GM18858 (cell line): ENCODE measurements at regions not wholly inside any gene's neighbourhood (a gene's known extent, or its start where the extent isn't known, plus 50 kb on each side); places are given as distances from the start of the nearest gene placed in this dataset.

Experiments used
- ATAC-seq: cut with Tn5 transposase; IDR thresholded peaks from one replicate; pipeline ENCODE4 v1.9.1; 2021; ENCODE audit not compliant: unreplicated experiment

DNA sequence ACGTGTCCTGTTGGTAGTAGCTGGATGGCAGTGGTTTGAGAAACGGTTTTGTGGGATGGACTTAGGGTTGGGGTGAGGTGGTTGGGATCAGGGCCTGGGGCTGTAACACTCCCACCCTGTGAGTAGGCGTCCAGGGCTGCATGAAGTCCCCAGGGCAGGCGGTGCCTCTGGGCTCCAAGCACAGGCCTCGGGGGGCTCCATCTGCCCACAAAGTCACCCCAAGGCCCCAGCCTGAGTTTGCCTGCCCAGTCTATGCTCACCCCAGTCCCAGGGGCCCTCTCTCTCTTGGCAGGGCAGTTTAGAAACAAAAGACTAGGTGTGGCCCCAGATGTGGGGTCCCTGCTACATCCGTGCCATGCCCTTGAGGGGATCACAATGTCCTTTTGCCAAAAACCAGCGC, 86.9 kb upstream of the PRR23E start:
- ATAC-seq, result no peak

DNA sequence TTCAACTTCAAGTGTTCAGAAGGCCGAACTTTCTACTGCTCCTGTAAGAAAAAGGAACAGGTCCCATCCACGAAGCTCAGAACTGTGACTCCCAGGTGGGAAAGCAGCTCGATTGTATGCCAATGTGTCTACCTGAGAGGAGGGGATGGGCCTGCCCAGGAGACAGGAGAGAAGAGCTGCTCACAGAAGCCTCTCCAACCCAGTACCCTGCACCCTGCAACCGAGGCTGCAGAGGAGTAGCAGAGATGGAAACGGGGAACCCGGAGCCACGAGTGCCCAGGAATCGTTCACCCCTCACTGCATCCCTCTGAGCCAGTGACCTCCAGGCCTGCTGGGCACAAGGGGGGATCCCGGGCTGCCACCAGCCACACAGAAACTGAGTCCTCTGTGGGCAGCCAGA, 86.5 kb upstream of the PRR23E start:
- no peak for ATAC-seq

DNA sequence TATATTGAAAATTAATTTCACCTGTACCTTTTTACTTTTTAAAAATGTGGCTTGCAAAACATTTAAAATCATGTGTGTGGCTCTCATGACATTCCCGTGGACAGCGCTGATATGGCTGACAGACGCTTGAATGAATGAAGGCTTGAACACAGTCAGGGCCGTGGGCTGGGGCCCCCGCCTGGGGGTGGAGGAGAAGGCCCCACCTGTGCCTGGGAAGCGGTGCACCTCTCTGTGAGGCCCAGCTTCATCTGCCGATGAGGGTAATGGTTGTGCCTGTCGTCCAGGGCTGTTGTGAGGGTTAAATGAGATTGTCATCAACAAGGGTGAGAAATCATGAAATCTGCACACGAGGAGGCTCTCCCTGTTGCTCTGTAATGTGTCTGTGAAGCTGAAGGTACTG, 85.9 kb upstream of the PRR23E start:
- ATAC-seq, result no peak

DNA sequence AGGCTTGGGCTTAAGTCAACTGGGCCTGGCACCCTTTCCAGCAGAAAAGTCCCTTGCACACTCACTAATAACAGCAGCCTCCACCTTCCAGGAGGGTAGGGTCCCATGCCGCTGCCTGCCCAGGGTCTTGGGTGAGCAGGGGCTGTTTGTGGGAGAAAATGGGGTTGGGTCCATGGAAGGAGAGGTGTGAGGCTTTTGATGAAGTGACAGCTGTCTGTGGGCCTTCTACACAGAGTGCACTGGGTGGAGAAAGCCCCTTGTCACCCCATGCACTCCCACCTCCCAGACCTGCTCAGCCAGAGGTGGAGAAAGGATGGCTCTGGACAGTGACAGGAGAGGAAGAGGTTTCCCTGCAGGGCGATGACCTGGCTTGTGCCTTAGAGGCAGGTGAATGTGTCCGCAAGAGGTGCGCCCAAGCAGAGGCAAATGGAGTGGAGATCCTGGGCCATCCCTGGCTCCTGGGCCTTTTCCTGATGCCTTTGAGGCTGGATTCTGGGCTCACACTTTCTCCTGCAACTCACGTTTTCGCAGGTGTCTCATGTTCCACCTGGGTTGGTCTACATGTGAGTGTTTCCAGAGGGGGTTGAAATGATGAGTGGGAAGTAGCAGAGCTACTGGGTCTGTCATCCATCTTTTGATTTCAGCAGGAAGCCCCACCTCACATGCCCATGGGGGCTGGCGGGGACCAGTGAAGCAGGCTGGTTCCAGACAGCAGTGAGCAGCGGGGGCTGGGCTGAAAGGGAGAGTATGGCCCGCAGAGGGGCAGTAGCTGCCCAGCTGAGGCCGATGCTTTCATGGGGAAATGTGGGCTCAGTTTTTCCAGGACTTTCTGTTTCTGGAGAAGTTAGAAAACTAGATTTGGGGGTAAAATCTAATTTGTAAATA, 85.2 kb upstream of the PRR23E start:
- no peak for ATAC-seq

DNA sequence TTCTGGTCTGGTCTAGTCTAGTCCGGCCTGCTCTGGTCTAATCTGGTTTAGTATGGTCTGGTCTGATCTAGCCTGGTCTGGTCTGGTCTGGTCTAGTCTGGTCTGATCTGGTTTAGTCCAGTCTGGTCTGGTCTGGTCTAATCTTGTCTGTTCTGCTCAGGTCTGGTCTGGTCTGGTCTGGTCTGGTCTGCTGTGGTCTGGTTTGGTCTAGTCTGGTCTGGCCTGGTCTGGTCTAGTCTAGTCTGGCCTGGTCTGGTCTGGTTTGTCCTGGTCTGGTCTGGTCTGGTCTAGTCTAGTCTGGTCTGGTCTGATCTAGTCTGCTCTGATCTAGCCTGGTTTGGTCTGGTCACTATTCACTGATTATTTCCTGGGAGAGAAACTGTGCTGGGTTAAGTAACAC, 84.1 kb upstream of the PRR23E start:
- ATAC-seq, result no peak

DNA sequence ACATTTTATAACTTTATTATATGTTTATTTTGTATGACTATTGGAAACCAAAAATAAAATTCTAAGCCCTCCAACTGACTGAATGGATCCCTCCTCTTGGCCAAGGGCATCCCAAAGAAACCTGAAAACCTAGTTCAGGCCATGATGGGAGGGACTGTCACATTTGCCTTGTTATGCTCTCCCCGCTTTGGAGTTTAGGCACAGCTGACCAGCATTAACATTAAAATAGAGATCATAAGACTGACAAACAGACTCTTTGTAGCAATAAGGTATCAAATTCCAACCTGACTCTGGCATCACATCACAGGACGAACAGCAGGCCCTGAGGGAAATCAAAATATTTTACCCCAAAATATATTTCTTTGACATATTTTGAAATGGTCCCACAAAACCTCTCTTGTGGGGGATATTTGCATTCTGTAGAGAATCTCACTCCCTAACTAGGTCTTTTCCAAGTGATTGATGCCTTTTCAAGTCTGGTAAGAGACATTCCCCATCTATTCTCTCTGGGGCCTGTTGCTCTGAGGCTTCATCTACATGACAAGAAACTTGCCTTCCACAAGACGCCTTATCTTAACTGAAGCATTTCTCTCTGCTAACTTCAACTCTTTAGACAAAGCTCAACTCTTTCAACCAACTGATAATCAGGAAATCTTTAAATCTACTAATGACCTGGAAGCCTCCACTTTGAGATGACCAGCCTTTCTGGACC, 81.8 kb upstream of the PRR23E start:
- no peak for ATAC-seq

DNA sequence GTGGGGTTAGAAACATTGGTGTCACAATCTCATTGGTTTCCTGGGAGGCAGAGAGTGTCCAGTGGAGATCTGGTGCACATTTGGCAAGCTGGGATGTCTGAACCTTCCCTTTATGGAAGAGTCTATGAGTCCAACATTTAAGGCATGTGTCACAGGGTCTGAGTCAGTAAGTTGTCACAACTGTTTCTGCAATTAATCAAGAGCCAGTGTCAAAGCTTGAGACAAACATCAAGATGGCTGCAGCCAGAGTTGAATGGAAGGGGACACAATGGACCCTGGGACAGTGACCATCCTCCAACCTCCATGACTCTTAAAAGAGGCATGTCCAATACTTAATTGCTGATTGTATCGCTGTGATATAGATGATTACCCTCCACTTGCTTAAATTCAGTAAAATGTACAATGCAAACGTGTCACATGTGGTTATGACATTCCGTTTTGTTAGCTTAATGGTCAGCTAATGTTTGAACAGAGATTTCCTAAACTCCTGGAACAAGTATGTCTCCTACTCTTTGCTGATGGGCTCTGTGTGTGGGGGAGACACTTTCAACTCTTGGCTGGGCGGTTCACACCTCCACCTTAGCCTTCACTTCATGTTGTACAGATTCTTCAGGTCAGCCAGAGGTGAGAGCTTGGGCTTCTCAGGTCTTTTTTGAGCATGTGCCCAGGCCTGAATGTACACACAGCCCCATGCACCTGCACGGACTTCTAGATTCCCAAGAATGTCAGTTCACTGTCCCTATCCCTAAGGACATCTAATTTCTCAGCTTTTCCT, 79.9 kb upstream of the PRR23E start:
- ATAC-seq, result no peak

DNA sequence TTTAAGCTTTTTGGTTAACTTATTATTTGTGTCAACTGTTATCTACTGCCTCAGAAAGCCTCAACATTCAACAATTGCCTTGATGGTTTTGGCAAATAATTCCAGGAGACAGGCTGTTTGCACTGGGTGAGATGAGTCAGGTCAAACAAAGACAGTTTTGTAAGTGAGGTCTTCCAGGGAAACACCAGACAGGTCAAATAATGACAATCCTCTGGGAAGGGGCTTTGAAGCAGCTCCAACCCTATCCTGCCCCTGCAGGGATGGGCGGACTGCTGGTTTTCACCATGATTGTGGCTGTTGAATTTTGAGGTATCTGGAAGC, 79.4 kb upstream of the PRR23E start:
- ATAC-seq, result no peak

DNA sequence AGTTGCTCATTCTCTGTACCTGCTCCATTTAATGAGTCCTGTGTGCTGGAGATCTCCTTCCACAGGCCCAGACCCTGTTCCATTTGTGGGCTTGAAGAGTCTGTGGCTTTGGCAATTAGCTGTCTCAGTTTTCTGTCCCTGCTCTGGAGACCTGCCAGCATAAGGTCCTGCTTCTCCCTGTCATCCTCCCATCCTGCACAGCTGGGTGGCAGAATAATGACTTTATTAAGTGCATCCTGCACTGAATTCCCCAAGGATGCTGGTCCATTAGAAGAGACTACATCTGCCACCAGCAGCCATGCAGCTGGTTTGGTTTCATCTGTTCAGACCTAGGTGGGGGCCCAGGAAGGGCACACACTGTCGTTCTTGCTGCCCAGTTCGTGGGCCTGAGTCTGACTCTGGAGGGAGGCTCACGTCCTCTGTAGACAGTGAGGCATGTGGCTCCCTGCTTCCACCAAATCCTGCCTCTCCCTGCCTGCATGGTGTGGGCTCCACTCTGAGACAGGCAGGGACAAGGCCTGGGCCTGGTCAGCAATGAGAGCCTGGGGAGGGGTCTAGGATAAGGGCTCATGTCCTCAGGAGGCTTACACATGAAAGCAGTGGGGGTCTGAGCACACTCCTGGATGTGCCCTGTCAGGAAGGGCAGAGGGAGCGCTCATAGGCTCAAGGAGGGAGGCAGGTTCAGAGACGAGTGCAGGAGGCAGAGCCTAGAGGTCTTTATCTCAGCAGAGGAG, 78.4 kb upstream of the PRR23E start:
- ATAC-seq, result no peak

DNA sequence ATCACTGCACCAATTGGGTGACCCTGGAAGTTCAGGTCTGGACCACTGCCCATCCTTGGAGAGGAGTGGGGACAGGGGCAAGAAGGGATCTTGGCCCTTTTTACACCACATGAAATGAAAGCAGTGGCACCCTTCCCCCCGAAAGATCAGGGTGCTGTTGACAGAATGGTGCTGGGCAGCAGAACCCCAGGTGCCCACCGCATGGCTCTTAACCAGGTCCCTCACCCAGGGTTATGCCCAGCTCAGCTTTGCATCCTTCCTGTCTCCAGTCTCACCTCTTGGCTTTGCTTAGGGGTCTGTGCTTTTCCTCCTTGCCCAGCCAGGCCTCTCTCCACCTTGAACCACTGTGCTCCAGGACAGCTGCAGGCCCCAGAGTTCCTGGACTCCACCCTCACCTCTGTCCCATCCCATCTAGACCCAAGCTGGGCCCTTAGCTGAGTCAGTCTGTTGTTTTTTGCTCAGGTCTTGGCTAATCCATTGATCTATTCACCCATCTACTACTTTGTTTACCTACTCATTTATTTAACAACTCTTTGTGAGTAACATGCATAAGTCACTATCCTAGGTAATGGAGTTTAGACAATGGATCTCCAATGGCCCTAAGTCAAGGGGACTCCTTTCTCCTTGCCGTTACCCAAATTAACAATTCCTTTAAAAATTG, 77.1 kb upstream of the PRR23E start:
- ATAC-seq, result no peak

DNA sequence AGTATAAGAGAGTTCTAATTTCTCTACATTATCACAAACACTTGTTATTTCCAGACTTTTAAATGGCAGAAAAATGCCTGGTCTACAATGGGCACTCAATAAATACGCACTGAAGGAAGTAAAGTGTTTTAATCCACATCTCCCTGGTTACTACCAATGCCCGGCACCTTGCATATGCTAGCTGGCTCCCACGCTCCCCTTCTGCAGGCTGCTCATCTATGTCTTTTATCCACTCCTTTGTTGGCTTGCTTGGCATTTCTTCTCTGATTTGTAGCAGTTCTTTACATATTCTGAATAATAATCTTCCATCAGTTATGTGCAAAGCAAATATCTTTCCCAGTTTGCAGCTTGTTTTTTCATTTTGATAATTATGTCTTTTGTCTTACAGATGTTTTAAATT, 74.6 kb upstream of the PRR23E start:
- no peak for ATAC-seq

DNA sequence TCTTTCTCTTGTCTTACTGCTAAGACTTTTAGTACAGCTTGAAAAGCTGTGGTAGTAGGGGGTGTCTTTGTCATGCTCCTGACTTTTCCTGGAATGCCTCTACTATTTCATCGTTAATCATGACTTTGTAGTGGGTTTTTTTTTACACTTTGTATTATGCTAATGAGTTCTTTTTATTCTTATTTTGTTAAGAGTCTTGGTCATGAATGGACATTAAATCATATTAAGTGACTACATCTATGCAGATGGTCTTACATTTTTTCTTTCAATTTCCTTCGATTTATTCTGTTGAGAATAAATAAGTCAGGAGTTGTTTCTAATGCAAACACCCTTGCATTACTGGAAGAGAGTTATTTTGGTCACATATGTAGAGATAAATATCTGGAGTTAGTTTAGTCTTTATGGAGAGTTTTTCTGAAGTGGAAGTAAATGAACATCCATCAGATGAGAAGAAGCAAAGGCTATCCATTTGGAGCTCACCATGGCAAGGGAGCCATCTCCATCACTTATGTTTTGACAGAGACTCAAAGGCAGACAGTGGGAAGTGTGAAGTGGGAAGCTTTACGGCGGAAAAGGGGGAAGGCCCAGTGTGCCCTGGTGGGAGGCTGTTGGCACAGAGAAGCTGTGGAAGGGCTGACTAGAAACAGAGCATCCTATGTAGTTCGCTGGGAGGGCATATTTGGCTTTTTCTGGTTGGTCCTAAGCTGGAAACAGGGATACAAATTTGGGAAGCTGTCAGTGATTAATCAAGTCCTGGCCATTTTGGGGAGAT, 73.1 kb upstream of the PRR23E start:
- ATAC-seq, result no peak

DNA sequence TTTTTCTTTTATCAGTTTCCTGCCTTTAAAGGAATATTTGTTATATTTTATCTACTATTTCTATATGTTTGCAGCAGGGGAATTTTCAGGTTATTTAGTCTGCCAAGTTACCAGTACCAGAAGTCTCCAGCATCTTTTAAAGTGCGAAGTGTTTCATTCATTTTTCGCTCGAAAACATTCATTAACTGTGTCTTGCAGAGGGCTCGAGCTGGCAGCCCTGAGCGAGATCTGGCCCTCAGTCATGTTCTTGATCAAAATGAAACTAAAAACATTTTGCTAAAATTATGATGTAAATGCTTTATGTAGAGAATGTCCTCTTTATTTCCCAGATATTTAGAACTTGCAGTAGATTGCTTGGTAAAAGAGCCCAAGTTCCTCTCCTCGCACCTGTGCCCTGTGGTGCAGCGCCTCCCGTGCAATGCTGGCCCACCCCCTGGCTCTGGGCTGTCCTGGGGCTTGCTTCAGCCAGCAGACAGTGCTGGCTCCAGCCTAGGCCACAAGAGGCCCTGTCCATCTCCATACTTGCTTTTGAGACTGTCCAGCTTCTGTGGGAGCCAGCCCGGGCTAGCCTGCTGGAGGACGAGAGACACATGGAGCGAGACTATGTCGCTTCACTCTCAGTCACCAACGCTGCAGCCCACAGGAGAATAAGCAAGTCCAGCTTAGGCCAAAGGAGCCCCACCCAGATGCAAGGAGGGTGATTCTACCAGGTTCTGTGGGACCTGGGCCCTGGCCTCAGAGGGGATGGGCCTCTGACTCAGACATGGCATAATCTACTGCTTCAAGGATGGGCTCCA, 71.9 kb upstream of the PRR23E start:
- no peak for ATAC-seq

DNA sequence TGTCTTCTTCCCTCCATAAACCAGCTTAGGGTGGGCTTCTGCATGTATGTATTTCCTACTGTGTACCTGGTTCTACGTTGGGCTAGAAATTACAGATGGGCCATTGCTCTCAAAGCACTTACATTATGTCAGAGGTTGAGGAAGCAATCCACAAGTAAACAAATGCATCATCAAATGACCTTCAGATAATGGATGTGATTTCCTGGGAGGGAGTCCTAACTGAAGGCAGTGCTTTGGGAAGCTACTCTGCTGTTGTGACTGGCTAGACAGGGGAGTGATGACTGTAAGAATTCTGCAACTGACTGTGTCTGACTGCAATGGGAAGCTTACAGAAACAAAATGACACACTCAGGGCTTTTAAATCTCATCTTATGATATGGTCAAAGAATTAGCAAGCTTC, 71.0 kb upstream of the PRR23E start:
- ATAC-seq, result no peak

DNA sequence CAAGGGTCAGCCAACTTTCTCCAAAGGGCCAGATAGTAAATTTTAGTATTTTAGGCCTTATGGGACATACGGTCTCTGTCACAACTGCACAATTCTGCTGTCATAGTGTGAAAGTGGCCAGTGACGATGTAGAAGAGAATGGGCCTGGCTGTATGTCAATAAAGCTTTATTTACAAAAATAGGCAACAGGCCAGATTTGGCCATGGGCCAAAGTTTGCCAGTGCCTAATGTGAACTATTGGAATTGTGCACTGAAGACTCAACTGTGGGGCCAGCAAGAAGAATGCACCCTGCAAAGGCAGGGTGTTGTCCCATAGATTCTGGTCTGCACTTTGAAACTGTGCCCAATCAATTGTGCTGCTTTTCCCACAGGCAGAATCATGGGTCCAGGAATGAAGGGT, 69.4 kb upstream of the PRR23E start:
- no peak for ATAC-seq

DNA sequence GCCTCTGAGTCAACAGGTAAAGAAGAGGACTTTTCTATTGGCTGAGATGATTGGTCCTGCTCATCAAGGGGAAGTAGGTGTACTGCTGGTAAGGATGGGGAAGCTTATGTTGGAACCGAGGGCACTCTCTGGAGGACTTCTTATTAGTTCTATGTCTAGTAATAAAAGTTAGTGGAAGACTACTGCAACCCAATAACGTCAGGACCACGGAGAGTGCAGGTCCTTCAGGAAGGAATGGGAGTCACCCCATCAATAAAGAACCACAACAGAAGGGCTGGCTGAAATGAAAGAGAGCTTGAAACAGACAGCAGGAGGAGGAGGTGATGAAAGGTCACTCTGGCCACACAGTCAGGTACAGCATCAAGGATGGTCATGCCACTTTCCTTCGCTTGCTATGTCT, 68.8 kb upstream of the PRR23E start:
- no peak for ATAC-seq

DNA sequence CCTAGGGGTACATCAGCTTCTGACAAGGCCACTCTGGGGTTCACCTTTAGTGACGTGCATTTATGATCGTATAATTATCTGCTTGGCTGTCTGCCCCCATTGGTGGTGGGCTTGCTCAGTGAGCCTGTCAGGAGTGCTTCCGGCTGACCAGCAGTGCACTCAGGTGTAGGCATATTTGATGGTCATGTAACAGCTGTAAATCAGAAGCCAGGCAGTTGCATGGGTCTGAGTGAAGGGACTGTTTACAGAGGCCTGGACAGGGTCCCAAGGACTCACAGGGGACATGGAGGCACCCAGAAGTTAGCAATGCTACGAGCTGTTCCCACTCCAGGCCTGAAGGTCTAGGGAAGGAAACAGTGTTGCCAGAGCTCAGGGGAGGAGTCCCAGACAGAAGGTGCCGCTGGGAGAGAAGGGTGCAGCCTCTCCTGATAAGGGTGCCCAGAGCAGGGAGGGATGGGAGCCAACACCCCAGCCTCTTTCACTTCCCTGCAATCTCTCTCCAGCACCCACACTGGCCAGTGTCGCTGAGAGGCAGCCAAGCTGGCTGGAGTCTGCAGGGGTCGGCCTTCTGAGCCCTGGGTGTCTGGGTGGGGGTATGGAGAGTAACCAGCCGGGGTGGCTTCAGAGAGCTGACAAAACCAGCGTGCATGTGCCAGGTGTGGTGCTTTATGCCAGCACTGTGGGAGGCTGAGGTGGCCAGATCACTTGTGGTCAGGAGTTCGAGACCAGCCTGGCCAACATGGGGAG, 61.3 kb upstream of the PRR23E start:
- ATAC-seq, result no peak

DNA sequence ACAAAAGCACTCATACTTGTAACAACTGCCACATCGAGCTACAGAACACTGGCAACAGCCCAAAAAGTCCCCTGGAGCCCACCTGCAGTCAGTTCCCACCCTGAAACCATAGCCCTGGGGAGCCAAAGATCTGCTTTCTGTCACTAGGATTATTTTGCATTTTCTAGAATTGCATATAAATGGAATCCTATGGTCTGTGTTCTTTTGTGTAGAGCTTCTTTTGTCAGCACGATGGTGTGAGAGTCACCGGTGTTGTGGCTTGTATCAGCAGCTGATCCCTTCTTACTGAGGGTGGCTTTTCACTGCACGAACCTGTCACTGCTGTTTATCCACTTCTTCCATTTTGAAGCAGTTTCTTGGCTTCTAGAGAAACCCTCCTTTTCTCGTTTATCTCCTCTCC, 60.1 kb upstream of the PRR23E start:
- ATAC-seq, result no peak

DNA sequence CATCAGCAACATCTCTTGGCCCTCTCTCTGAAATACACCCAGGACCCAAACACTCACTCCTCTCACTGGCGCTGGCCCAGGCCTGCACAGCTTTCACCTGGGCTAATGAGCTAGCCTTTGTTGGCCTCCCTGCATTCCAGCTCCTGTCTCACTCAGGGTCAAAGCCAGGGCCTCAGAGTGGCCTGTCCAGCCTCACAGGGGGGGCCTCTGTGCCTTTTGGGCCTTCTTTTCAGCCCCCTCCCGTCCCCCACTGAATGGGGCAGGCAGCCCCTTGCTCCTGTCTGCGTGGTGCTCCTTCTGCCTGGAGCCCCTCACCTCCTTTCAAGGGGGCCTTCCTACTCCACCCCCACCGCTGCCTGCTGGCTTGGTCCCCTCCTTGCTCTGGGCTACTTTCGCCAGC, 59.0 kb upstream of the PRR23E start:
- ATAC-seq, result no peak
